H1 (cell line): ENCODE measurements at regions not wholly inside any gene's neighbourhood (a gene's known extent, or its start where the extent isn't known, plus 50 kb on each side); places are given as distances from the start of the nearest gene placed in this dataset.

ENCODE experiments used
- CTCF ChIA-PET: fragments of 300-600 bp; sonication (Branson Sonifier 250); formaldehyde crosslinking; loops from one replicate; lab custom pipeline; 2021; ENCODE audit not compliant: partially characterized antibody; lab: Charles Lee
- POLR2A ChIA-PET: fragments of 300-600 bp; sonication (Branson Sonifier 250); formaldehyde crosslinking; loops from one replicate; lab custom pipeline; 2021; ENCODE audit warnings: inconsistent platforms; ENCODE audit not compliant: partially characterized antibody; lab: Charles Lee
- DNase-seq, 2 experiments: peaks; one replicate each; pipeline versions ENCODE4 v3.0.0 to v3.0.0-alpha.2; 2010 to 2022; ENCODE audit warnings: low spot score in 2 of 2, low read depth in 1 of 2, mixed read lengths in 1 of 2
- FAIRE-seq: peaks from 2 replicates; lab custom pipeline; 2011; peaks lifted over from hg19 to GRCh38; lab: Jason Lieb, UNC
- H2AFZ ChIP-seq: 2 replicates; pipeline ENCODE4 v1.8.1; 2012; ENCODE audit warnings: low read length, inconsistent platforms
- H2AK5ac ChIP-seq: 2 replicates; pipeline ENCODE4 v1.6.1; 2013; ENCODE audit warnings: low read depth, low read length
- H2BK120ac ChIP-seq: replicated peaks from 2 replicates; pipeline ENCODE3; 2013; ENCODE audit warnings: low read depth, low read length, inconsistent platforms
- H2BK12ac ChIP-seq: 2 replicates; pipeline ENCODE4 v1.6.1; 2013; ENCODE audit warnings: low read depth, low read length
- H2BK15ac ChIP-seq: 2 replicates; pipeline ENCODE4 v1.6.1; 2013; ENCODE audit warnings: low read length
- H2BK20ac ChIP-seq: 2 replicates; pipeline ENCODE4 v1.6.1; 2013; ENCODE audit warnings: low read length
- H2BK5ac ChIP-seq: 2 replicates; pipeline ENCODE4 v1.6.1; 2013; ENCODE audit warnings: low read depth, low read length
- H3K14ac ChIP-seq: 2 replicates; pipeline ENCODE4 v1.6.1; 2013; ENCODE audit warnings: inconsistent platforms; ENCODE audit not compliant: insufficient read length
- H3K18ac ChIP-seq: 2 replicates; pipeline ENCODE4 v1.6.1; 2013; ENCODE audit warnings: low read length; ENCODE audit errors: extremely low read depth
- H3K23ac ChIP-seq: 2 replicates; pipeline ENCODE4 v1.6.1; 2013; ENCODE audit warnings: inconsistent platforms; ENCODE audit not compliant: insufficient read length
- H3K23me2 ChIP-seq: 2 replicates; pipeline ENCODE4 v1.6.1; 2013; ENCODE audit warnings: low read depth, low read length
- H3K27ac ChIP-seq: 2 replicates; pipeline ENCODE4 v1.6.1; 2011; ENCODE audit warnings: low read depth, low read length, inconsistent platforms
- H3K27me3 ChIP-seq, 4 experiments: replicated peaks in 1 of 4; 1 replicate in 1 of 4; 2 replicates in 3 of 4; pipeline versions ENCODE4 v1.6.1 to v1.8.1; 2011 to 2013; ENCODE audit warnings: low read length in 3 of 4, mild to moderate bottlenecking in 3 of 4, inconsistent platforms in 2 of 4, mixed read lengths in 2 of 4, moderate library complexity in 1 of 4; ENCODE audit not compliant: control insufficient read depth in 3 of 4, insufficient read depth in 3 of 4; ENCODE audit errors: extremely low read depth in 1 of 4
- H3K36me3 ChIP-seq, 4 experiments: 2 replicates each; pipeline versions ENCODE4 v1.6.1 to v1.8.1; 2011 to 2013; ENCODE audit warnings: mild to moderate bottlenecking in 4 of 4, low read length in 3 of 4, moderate library complexity in 2 of 4, control low read depth in 1 of 4, inconsistent platforms in 1 of 4; ENCODE audit not compliant: insufficient read depth in 4 of 4, control insufficient read depth in 2 of 4
- H3K4ac ChIP-seq: replicated peaks from 2 replicates; pipeline ENCODE3; 2013; ENCODE audit warnings: low read length, low read depth, mixed read lengths, inconsistent platforms; ENCODE audit not compliant: insufficient read length
- H3K4me1 ChIP-seq, 4 experiments: replicated peaks in 1 of 4; 1 replicate in 1 of 4; 2 replicates in 3 of 4; pipeline versions ENCODE4 v1.6.1 to v1.8.1; 2011 to 2013; ENCODE audit warnings: low read length in 3 of 4, inconsistent platforms in 2 of 4, mixed read lengths in 1 of 4; ENCODE audit not compliant: insufficient read depth in 4 of 4, control insufficient read depth in 3 of 4
- H3K4me2 ChIP-seq, 2 experiments: 2 replicates each; pipeline versions ENCODE4 v1.6.1 to v1.8.1; 2011 to 2013; ENCODE audit warnings: low read depth in 2 of 2, low read length in 2 of 2, control low read depth in 1 of 2, inconsistent platforms in 1 of 2, mild to moderate bottlenecking in 1 of 2; ENCODE audit not compliant: insufficient read depth in 1 of 2
- H3K4me3 ChIP-seq, 4 experiments: fragments of 200-600, 300-600 bp in 1 of 4; sonication (generic), shearing (Covaris generic), sonication (Bioruptor Twin) in 1 of 4; 2 replicates each; pipeline versions ENCODE4 v1.5.1 to v1.8.1; 2011 to 2016; ENCODE audit warnings: low read length in 4 of 4, low read depth in 3 of 4, control low read depth in 2 of 4, inconsistent platforms in 2 of 4, mild to moderate bottlenecking in 2 of 4, mixed read lengths in 1 of 4, moderate library complexity in 1 of 4; ENCODE audit not compliant: insufficient read depth in 2 of 4; ENCODE audit errors: extremely low read depth in 1 of 4
- H3K56ac ChIP-seq: replicated peaks from 2 replicates; pipeline ENCODE3; 2013; ENCODE audit warnings: low read depth, mild to moderate bottlenecking, mixed read lengths, low read length, inconsistent platforms; ENCODE audit not compliant: insufficient read length
- H3K79me1 ChIP-seq: 2 replicates; pipeline ENCODE4 v1.6.1; 2013; ENCODE audit warnings: low read depth, low read length, control low read depth
- H3K79me2 ChIP-seq, 2 experiments: 2 replicates each; pipeline versions ENCODE4 v1.6.1 to v1.8.1; 2012 to 2013; ENCODE audit warnings: low read length in 2 of 2, mild to moderate bottlenecking in 2 of 2, inconsistent platforms in 1 of 2; ENCODE audit not compliant: insufficient read depth in 2 of 2, control insufficient read depth in 1 of 2
- H3K9ac ChIP-seq, 4 experiments: replicated peaks in 1 of 4; 1 replicate in 1 of 4; 2 replicates in 3 of 4; pipeline versions ENCODE4 v1.6.1 to v1.8.1; 2011 to 2013; ENCODE audit warnings: low read depth in 3 of 4, low read length in 3 of 4, control low read depth in 2 of 4, mild to moderate bottlenecking in 2 of 4, moderate library complexity in 2 of 4, inconsistent platforms in 1 of 4; ENCODE audit errors: extremely low read depth in 1 of 4
- H3K9me3 ChIP-seq, 2 experiments: 2 replicates each; pipeline versions ENCODE4 v1.6.1 to v1.8.1; 2012 to 2013; ENCODE audit warnings: mild to moderate bottlenecking in 2 of 2, moderate library complexity in 2 of 2, control low read depth in 1 of 2, inconsistent platforms in 1 of 2, low read depth in 1 of 2, low read length in 1 of 2, mixed read lengths in 1 of 2; ENCODE audit not compliant: insufficient read depth in 2 of 2
- H4K20me1 ChIP-seq, 2 experiments: replicated peaks in 1 of 2; 2 replicates each; pipeline versions ENCODE3 to v1.8.1; 2011 to 2013; ENCODE audit warnings: inconsistent platforms in 2 of 2, low read length in 2 of 2, mild to moderate bottlenecking in 1 of 2; ENCODE audit not compliant: insufficient read depth in 2 of 2, control insufficient read depth in 1 of 2
- H4K5ac ChIP-seq: 2 replicates; pipeline ENCODE4 v1.6.1; 2013; ENCODE audit warnings: low read length, low read depth, mixed read lengths, inconsistent platforms; ENCODE audit not compliant: insufficient read length
- H4K8ac ChIP-seq: 2 replicates; pipeline ENCODE4 v1.8.0; 2013; ENCODE audit warnings: mild to moderate bottlenecking, moderate library complexity, low read length, inconsistent platforms; ENCODE audit not compliant: insufficient read depth; ENCODE audit errors: extremely low read depth
- H4K91ac ChIP-seq: replicated peaks from 2 replicates; pipeline ENCODE3; 2013; ENCODE audit warnings: low read length, mixed read lengths, inconsistent platforms; ENCODE audit not compliant: insufficient read length
- ASH2L ChIP-seq: fragments of 200-600, 300-600 bp; sonication (generic); IDR thresholded peaks from one replicate; pipeline ENCODE4 v1.7.1; 2017; ENCODE audit warnings: low read length
- BACH1 ChIP-seq: IDR thresholded peaks from 2 replicates; pipeline ENCODE4 v1.6.1; 2012; ENCODE audit warnings: low read length, improper control_type of control experiment
- JUN ChIP-seq: IDR thresholded peaks from 2 replicates; pipeline ENCODE4 v1.6.1; 2011; ENCODE audit warnings: low read depth, mild to moderate bottlenecking, improper control_type of control experiment, low read length
- JUND ChIP-seq: IDR thresholded peaks from 2 replicates; pipeline ENCODE4 v1.6.1; 2011; ENCODE audit warnings: mild to moderate bottlenecking, improper control_type of control experiment, low read length
- KDM1A ChIP-seq: fragments of 200-600, 300-600 bp; sonication (generic); IDR thresholded peaks from 2 replicates; pipeline ENCODE4 v1.7.1; 2016; ENCODE audit warnings: mild to moderate bottlenecking, low read length, borderline replicate concordance
- RAD21 ChIP-seq, 2 experiments: IDR thresholded peaks in 1 of 2; conservative IDR thresholded peaks in 1 of 2; 2 replicates each; pipeline ENCODE4 v1.6.1; 2011; ENCODE audit warnings: low read depth in 2 of 2, low read length in 2 of 2, improper control_type of control experiment in 1 of 2, inconsistent platforms in 1 of 2, mild to moderate bottlenecking in 1 of 2, moderate library complexity in 1 of 2
- SP1 ChIP-seq: IDR thresholded peaks from 2 replicates; pipeline ENCODE4 v1.6.1; 2011; ENCODE audit warnings: low read depth, low read length
- SRF ChIP-seq: IDR thresholded peaks from 2 replicates; pipeline ENCODE4 v1.6.1; 2011; ENCODE audit warnings: mild to moderate bottlenecking, low read depth, low read length, moderate library complexity
- TAF1 ChIP-seq: IDR thresholded peaks from 2 replicates; pipeline ENCODE4 v1.6.1; 2011; ENCODE audit warnings: mild to moderate bottlenecking, low read depth, low read length
- TEAD4 ChIP-seq: IDR thresholded peaks from 2 replicates; pipeline ENCODE4 v1.6.1; 2012; ENCODE audit warnings: low read depth, low read length, inconsistent platforms, mixed read lengths

DNA sequence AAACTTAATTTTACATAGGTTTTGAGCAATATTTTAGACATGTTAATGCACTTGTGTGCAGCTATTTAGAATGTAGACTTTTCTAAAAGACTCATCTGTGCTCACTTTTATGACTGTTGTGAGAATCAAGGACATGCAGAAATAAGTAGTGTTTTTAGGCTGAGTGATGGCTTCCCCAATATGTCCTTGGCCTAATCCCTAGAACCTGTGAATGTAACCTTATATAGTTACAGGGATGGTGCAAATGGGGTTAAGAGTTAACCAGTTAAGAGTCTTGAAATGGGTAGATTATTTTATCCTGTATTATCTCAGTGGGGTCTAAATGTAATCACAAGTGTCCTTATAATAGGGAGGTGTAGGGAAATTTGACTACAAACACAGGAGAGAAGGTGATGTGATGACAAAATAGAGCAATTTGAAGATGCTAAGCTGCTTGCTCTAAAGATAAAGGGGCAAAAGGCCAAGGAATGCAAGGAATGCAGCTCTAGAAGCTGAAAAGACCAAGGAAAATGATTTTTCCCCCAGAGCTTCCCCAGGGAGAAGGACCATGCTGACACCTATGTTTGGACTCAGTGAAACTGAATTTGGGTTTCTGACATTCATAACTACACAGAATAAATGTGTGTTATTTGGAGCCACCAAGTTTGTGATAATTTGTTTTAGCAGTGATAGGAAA, 298.0 kb upstream of the PAPPA start:
- no peak for DNase-seq
- Histone ChIP-seq H3K27me3 (no peaks in the 10 kb centered on the region), H3K18ac (no peak overlapping the region), H3K27ac (no peak overlapping the region), H3K36me3 (no peaks in the 10 kb centered on the region), H2BK12ac (no peak overlapping the region), H2AK5ac (no peak overlapping the region), H3K4me2 (no peak overlapping the region), H4K5ac (no peak overlapping the region), H4K20me1 (no peaks in the 10 kb centered on the region), H3K23ac (no peak overlapping the region), H3K14ac (no peak overlapping the region), H3K79me1 (no peaks in the 10 kb centered on the region), H4K8ac (no peak overlapping the region), H3K23me2 (no peaks in the 10 kb centered on the region), H4K91ac (no peak overlapping the region), H3K4ac (no peak overlapping the region), H2AFZ (no peak overlapping the region), H3K4me3 (no peak overlapping the region), H2BK5ac (no peak overlapping the region), H3K79me2 (no peaks in the 10 kb centered on the region), H3K56ac (no peak overlapping the region), H3K9me3 (no peaks in the 10 kb centered on the region), H2BK20ac (no peak overlapping the region), H2BK15ac (no peak overlapping the region), H2BK120ac (no peak overlapping the region), H3K4me1 (peaks cover 0 to 9% (median 0%) of the 10 kb centered on the region in 4 experiments; a peak in 1 of 7 replicates), H3K9ac (no peak overlapping the region)
- FAIRE-seq: peak; percentile 93
- CTCF ChIA-PET: interaction anchor here (0.9 kb wide), 1 partner anchor 58 kb away, joined by 3 read pairs; no protein-coding TSS in a partner anchor
- POLR2A ChIA-PET: no interaction called here
- 0 out of 2 replicates have a peak, but pooled peaks have one; percentile 28 for TF ChIP-seq SP1
- TF ChIP-seq JUN: no peak
- TF ChIP-seq KDM1A: no peak
- no peak for TF ChIP-seq ASH2L
- 0 out of 4 replicates have a peak, but pooled peaks of 1 of the 2 experiments have one; percentile 7 for TF ChIP-seq RAD21 (IDR thresholded peaks at IDR 0.05 in 1 of 2, conservative IDR thresholded peaks at IDR 0.05 in 1 of 2; ENCODE audit: low read depth in 2 of 2, low read length in 2 of 2)
- TF ChIP-seq TEAD4: peak; percentile 99
- no peak for TF ChIP-seq JUND
- TF ChIP-seq TAF1: no peak
- TF ChIP-seq BACH1: no peak
- TF ChIP-seq SRF: no peak
